GM18507 (cell line): ENCODE measurements at regions not wholly inside any gene's neighbourhood (a gene's known extent, or its start where the extent isn't known, plus 50 kb on each side); places are given as distances from the start of the nearest gene placed in this dataset.
"Not testable (repeated sequence)": the region's sequence is repeated elsewhere in the genome, so short reads cannot be mapped to it uniquely, and the experiment has no call there.

Source experiments
- DNase-seq: peaks from one replicate; pipeline ENCODE4 v3.0.0; 2011; ENCODE audit warnings: low read depth; ENCODE audit not compliant: insufficient read length; ENCODE audit errors: extremely low spot score
- FAIRE-seq: peaks from 2 replicates; lab custom pipeline; 2011; peaks lifted over from hg19 to GRCh38; lab: Jason Lieb, UNC

DNA sequence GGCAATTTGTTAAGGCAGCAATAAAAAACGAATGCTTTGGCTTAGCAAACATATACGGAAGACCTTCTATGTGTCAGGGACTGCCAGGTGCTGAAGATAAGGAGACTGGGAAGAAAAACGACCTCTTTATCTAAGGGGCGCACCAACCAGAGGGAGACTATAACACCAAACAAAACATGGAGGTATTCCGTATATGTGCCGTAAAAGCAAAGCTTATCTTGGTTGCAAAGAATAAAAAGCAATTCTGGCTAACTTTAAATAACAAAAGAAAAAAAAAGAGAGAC lies 167.1 kb upstream of the KCNJ15 start:
- FAIRE-seq (no peak), DNase-seq (no peak)

DNA sequence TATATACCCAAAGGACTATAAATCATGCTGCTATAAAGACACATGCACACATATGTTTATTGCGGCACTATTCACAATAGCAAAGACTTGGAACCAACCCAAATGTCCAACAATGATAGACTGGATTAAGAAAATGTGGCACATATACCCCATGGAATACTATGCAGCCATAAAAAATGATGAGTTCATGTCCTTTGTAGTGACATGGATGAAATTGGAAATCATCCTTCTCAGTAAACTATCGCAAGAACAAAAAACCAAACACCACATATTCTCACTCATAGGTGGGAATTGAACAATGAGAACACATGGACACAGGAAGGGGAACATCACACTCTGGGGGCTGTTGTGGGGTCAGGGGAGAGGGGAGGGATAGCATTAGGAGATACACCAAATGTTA lies 165.7 kb upstream of the KCNJ15 start:
- FAIRE-seq, DNase-seq: not testable (repeated sequence)

DNA sequence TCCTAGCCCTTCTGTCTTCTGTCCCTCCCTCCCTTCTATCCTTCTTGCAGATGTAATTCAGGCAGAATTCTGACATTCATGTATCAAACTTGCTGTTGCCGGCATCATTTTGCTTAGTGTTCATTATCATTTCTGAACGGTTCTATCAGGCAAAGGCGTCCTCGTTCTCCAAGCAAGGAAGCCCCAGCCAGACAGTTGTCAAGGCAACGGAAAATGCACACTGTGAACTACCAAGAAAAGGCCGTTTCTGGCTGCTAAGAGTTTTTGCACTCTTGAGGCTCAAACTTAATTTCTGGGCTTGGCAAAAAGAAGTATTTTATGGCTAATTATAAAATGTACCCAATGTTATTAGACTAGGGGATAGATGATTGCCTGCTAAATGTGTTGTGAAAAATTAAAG lies 164.7 kb upstream of the KCNJ15 start:
- FAIRE-seq (no peak), DNase-seq (no peak)

DNA sequence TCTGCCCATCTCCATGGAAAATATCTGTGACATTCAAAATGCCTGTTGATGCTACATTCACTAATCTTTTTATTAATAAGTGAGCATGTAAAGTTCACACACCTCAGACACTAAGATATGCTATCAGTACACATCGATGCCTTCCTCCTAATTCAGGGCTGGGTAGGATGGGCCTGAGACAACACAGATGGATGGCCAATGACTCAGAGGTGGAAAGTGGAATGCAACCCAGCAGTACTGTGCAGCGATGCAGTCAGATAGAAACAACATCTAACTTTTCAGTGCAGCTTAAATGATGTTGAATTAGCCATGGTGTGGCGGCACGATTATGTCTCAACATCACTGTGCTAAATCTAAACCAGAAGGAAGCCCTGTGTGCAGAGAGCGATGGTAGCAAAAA lies 161.6 kb upstream of the KCNJ15 start:
- FAIRE-seq (no peak), DNase-seq (no peak)

DNA sequence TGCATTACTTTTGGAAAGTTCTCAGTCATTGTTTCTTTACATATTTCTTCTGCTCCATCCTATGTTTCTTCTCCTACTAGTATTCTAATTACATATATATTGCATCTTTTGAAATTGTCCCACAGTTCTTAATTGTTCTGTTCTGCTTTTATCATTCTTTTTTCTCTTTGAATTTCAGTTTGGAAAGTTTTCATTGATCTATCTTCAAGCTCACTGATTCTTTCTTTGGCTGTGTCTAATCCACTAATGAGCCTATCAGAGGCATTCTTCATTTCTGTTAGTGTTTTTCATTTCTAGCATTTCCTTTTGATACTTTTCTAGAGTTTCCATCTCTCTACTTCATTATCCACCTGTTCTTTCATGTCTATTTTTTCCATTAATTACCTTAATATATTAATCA lies 159.0 kb upstream of the KCNJ15 start:
- DNase-seq (no peak), FAIRE-seq (no peak)

DNA sequence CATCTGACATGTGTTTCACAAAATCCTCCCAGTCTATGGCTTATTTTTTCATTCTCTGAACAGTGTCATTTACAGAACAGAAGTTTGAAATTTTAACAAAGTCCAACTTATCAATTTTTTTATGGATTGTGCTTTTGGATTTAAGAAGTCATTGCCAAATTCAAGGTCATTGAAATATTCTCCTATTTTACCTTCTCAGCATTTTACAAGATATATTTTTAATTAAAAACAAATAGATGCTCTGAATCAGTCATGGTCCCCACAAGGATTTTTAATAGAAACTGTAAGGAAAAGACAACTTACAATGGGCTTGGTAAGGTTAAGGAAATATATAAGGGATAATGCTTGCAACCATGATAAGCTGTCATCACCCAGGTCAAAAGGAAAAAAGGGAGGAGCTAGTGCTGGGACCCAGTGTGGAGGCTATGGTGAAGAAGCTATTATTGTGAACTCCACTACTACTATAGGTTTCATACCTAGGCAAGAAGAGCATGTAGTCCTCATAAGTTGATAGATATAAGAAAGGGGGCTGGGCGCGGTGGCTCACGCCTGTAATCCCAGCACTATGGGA lies 144.5 kb upstream of the KCNJ15 start:
- DNase-seq = no peak
- FAIRE-seq = no peak

DNA sequence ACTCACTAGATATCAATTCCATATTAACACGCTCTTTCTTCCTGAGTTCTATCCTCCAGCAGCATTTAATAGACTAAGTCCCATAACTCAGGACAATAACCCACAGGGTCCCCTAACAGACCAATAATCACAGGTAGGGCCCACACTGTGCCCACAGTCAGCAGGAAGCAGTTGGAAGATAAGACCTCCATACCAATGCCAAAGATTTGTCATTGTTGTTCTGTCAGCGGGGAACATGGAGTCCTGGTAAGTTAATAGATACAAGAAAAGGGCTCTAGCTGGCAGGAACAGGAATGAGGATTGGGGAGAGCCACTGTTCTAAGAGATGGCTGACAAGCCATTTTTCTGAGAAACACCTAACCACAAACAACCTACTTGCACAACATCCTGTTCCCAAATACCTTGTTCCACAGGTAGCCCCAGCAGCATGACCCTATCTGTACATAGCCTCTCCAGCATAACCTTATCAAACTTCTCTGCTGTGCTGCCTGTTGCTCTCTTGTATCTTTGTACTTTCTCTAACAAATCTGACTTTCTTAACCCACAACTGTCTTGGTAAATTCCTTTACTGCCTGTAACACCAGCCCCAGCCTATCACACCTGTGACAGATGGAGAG lies 142.0 kb upstream of the KCNJ15 start:
- FAIRE-seq (no peak), DNase-seq (no peak)

DNA sequence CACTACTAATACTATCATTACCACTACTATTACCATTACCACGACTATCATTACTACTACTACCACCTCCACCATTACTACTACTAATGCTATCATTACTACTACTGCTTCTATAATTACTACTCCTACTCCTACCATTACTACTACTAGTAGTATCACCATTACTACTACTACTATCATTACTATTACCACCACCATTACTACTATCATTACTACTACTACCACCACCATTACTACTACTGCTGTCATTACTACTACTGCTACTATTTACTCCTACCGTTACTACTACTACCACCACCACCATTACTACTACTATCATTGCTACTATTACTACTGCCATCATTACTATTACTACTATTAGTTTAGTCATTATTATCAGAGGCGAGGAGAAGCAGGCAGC lies 140.9 kb upstream of the KCNJ15 start:
- DNase-seq (no peak), FAIRE-seq (no peak)

DNA sequence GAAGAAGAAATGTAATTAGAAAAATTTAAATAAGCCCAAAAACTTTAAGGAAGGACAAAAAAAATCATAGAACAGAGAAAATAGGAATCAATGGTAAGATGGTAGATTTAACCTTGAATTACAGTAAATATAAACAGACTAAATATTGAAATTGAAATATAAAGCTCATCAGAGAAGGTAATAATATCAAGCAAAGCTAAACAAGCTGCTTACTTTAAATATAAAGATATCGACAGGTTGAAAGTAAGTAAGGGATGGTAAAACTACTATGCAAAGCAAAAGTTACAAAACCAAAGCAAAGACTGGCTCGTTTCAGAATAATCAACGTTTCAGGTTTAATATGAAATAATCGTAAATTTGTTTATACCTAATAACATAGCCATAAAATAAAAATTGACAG lies 137.0 kb upstream of the KCNJ15 start:
- no peak for DNase-seq

DNA sequence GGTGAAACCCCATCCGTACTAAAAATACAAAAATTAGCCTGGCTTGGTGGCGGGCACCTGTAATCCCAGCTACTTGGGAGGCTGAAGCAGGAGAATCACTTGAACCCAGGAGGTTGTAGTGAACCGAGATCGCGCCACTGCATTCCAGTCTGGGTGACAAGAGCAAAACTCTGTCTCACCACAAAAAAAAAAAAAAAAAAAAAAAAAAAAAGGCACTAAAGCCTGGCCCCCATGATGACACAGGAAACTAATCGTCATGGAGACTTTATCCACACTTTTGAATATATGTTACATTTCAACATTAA lies 136.2 kb upstream of the KCNJ15 start:
- not testable (repeated sequence) for DNase-seq, FAIRE-seq

More for the DNA sequence above, 137.0 kb upstream of the KCNJ15 start:
- no peak for FAIRE-seq

DNA sequence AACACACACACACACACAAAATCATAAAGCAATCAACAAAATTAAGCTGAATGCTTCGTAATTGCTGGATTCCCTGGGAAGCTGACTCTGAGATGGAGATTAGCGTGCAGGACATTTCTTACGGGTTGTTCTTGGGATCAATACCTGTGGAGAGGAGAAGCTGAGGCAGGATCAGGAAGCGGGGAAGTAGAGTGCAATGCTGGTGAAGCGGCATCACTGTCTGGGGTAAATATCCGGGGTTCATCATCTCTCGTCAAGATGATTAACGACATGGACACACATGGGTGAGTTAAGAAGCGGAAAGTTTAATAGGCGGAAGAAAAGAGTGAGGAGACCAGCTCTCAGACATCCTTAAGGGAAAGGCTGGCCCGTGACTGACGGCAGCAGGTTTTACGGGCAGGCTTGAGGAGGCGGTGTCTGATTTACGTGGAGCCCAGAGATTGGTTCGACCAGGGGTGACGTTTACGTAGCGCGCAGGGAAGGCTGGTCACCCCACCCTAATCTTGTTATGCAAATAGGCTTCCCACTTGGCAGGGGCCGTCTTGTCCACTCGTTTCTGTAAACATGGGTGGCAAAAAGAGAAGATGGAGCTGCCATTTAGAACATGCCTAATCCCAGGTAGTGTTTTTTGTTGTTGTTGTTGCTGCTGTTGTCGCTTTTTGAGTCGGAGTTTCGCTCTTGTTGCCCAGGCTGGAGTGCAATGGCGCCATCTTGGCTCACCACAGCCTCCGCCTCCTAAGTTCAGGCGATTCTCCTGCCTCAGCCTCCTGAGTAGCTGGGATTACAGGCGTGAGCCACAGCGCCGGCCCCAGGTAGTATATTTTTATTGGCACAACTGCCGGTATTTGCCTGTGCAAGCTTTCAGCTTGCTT lies 135.6 kb upstream of the KCNJ15 start:
- FAIRE-seq (no peak), DNase-seq (no peak)

DNA sequence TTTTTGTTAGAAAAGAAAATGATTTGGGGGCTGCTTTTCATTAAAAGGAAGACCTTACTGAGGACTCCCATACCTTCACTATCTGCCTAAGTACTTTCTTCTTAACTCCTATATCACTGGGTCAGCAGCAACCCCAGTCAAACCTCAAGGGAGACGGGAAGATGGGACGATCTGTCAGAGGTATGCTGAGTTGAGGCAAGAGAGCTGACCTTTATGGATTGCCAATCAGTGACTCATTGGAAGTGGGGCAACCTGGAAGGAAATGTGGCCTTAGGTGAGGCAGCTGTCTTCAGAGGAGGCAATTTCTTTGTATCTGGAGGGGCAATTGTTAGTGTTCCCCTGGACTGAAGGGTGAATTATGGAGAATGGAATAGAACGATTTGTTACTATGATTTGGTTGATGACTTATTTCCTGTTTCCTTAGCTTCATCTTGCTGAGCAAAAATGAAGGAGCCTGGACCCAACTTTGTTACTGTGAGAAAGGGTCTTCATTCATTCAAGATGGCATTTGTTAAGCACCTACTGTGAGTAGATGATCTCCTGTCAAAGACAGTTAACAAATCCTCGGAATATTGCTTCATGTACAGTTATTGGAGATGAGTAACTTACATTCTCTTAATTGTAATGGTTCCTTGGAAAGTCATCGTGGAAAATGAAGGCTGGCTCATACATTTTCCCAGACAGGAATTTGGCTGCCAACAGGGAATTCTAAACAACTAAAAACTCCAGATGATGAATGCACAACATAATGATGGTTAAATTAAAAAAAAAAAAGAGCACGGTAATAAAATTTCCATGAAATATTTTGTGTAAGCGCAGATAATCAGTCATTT lies 134.7 kb upstream of the KCNJ15 start:
- DNase-seq = no peak
- FAIRE-seq = no peak

DNA sequence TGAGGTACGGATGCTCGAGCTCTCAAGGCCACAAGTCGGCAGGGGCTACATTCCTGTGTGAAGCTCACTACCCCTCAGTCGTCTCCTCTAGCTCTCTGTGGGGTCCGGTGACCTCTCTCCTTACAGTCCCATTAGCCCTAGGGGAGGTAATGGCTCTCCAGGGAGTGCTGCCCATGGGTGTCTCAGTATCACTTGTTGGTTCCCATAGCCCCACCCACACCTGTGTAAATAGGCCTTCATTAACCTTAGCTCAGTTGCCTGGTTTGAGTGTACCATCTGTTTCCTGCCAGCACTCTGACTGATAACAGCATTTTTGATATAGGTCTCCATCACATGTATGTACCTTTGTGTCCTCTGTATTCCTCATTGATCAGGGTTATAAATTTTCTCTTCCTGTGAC lies 133.2 kb upstream of the KCNJ15 start:
- no peak for DNase-seq
- no peak for FAIRE-seq

DNA sequence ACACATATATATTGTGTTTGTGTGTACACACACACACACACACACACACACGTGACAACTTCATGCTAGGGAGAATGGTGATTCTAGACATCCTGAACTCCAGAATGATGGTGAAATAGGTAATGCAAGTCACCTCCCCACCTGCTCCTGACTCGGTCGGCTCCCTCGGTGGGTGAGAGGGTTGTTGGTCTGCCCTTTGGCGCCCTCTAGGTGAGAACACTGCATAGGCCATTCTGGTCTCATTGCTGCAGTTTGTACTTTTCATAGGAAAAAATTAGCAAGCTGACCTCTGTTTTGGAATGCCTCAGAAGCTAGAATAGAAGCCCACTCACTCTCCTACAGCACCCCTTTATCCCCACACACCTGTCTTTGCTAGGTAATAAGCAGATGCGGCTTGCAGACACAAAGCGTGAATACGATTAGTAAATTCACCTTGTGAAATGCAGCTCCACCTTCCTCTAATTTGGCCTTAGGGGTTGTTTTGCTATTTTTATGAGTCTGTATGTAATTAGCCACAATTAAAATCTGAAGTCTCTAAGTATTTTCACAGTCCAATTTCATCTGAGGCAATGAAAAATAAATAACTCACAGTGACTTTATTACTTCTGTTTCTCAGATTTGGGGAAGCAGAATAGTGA lies 130.0 kb upstream of the KCNJ15 start:
- FAIRE-seq (peak; percentile 65), DNase-seq (peak; percentile 12)

DNA sequence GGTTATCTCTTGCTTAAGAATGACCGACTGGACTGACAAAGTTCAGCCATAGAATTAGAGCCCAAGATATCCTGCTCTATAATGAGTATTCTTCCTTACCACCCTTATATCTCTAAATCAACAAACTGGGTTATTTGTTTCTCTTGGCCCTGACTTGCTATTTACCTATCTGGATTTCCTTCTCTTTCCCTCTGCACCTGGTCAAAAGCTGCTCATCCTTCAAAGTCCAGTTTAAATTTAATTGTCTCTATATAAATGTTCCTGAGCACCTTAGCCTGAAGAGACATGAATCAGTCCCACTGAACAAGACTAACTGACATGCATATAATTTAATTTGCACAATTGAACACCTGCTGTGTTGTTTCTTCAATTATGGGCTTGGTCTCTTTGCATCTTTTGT lies 127.1 kb upstream of the KCNJ15 start:
- FAIRE-seq (no peak), DNase-seq (no peak)

DNA sequence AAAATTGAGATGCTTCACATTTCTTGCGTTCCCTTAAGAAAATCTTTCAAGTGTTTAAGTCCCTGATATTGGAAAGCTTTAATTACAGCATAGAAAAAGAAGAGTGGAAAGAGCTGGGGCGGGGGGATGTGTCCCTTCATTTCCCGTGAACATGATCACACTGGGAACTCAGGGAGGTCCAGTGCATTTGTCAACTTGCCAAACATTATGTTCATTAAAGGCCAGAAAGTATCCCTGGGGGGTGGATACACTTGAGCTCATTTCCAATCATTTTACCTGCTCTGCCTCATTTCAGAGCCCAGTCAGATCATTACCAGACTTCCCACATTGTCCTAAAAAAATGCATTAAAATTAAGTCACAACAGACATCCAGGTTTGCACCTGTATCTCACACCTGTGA lies 123.6 kb upstream of the KCNJ15 start:
- FAIRE-seq = no peak
- DNase-seq = no peak

DNA sequence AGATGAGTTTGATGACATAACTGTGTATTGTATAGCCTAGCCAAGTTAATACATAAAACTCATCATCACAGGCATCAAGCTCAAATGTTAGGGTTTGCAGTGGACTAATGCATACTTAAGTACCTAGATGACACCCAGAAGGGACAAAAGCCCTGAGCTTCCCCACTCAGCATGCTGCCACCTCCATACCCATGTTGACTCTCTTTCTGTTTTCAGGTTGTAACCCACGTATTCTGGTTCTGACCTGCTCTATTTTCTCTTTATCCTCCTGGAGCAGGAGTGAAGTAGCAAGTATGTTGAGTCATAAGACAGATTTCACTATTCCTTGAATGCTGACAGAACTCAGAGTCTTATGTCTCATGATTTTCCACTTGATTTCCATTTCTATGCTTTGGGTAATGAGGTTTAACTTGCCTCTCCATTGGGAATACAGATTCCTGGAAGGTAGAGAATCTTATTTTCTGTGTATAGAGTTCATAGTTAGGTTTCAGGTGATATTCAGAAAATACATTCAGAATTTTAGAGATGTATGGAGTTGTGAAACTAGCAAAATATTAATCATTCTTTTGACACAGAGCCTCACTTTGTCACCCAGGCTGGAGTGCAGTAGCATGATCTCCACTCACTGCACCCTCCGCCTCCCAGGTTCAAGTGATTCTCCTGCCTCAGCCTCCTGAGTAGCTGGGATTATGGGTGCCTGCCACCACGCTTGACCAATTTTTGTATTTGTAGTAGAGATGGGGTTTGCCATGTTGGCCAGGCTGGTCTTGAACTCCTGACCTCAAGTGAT lies 122.5 kb upstream of the KCNJ15 start:
- FAIRE-seq (no peak), DNase-seq (no peak)

DNA sequence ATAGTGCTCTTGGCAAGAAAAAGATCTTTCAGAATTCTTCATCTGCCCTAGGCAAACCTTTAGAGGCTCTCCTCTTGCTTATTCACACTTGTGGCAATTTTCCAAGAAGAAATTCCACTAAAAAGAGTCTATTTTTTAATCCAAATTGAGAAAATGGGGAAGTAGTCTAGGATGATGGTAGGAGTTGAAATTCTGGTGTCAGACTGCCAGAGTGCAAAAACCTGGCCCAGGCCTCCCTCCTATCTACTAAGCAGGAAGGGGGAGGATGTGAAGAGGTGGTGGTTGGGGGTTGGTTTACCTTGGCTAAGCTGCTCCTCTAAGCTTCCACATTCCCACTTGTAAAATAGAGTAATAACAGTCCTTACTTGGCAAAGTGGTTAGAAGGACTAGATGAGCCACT lies 120.6 kb upstream of the KCNJ15 start:
- DNase-seq (no peak), FAIRE-seq (no peak)
